ENCODE measurements at regions not wholly inside any gene's neighbourhood (a gene's known extent, or its start where the extent isn't known, plus 50 kb on each side); places are given as distances from the start of the nearest gene placed in this dataset.

DNA sequence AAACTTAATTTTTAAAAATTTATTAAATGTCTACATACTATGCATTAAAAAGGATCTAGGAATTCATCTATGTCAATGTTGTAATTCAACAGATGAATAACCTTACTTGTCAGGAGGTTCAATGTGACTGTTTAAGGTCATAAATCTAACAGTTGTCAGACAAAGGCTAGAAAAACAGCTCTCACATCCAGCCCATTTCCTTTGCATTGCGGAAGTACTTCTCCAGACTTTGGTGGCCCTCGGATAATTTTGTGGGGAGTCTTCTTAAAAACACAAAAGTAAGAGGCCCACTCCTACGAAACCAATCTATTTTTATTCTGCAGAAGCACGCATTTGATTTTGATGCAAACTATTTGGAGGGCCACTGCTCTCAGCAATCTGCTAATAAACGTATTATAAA, 122.6 kb upstream of the CHRM3 start:
- no peak for DNase-seq

- DNase-seq = no peak
Observed at GRCh38 chr1:239262538-239262937, 123.8 kb upstream of the CHRM3 start.

DNA sequence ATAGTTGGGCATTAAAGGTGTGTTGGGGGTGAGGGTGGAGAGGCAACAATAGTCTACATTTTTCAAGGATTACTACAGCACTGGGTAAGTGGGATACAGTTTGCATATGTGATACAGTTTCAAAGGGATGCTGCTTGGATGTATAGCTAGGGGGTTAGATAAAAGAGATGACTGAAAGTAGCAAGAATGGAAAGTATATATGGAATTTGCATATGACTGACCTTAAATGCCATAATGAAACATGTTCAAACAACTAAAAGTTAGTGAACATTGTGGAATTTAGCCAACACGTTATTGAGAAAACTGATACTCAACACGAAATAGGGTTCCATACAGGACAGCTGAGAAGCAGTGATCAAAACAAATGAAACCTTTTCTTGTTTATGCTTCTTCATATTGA, 124.8 kb upstream of the CHRM3 start:
- no peak for DNase-seq

DNA sequence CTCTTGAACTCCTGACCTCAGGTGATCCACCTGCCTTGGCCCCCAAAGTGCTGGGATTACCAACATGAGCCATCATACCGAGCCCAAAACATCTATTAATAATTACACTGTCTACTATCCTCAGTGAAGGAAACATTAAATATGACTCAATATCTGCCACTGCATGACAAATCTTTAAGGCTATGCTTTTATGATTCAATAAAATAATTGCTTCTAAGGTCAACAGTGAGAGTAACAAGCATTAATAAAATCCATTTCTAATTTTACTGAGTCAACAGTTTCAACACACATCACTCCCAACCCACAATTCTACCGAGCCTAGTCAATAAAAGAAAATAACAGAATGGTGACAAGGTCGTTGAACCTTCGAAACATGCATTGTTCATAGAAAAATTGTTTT, 125.5 kb upstream of the CHRM3 start:
- no peak for DNase-seq

DNA sequence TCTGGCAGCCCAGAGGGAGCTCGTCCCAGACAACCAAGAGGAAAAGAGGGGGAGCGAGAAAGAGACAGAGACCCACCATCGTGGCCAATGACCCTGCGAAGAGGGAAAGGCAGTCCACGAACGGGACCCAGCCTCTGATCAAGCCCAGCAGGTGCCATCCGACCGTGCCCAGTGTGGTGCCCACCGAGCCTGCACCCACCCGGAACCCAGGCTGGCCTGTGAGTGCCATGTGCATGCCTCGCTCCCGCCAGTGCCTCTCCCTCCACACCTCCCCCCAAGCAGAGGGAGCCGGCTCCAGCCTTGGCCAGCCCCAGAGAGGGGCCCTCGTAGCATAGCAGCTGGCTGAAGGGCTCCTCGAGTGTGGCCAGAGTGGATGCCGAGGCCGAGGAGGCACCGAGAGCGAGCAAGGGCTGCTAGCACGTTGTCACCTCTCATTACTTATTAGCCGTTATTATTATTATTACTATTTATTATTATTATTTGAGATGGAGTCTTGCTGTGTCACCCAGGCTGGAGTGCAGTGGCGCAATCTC, 130.7 kb upstream of the CHRM3 start:
- no peak for DNase-seq

- no peak for DNase-seq
Observed at GRCh38 chr1:239254999-239255398, 131.4 kb upstream of the CHRM3 start.

DNA sequence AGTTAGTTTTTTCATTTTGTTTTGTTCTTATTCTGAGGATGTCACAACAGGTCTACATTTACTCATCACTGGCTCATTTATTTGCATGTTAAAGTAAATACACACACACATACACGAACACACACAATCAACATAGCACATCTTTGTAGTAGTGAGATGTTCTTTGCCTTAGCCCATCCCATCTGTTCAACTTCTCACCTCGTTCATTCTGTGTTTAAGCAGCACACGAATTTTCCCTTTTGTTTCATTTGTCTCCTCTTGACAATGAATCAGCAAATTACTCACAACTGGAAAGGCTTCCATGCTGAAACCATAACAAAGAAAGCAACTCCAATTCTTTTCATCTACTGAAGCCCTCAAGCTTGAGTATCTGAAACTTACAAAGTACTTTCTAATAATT, 133.3 kb upstream of the CHRM3 start:
- DNase-seq = no peak

- no peak for DNase-seq
Observed at GRCh38 chr1:239250353-239251035, 135.9 kb upstream of the CHRM3 start.

DNA sequence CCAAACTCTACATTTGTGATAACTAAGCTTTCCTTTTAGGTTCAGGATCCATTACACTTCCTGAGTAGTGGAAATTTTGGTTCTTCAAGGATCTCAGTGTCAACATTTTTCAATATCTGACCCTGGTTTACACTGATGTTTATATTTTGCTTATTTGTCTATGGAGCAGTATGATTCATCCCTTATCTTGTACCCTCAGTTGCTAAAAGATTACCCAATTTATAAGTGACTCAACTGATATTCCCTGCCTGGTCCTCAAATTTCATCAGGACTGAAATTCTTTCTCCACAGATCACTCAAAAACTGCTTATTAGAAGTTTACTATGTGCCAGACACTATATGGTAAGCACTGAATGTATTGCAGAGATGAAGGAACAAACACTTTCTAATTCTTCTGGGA, 139.1 kb upstream of the CHRM3 start:
- no peak for DNase-seq

DNA sequence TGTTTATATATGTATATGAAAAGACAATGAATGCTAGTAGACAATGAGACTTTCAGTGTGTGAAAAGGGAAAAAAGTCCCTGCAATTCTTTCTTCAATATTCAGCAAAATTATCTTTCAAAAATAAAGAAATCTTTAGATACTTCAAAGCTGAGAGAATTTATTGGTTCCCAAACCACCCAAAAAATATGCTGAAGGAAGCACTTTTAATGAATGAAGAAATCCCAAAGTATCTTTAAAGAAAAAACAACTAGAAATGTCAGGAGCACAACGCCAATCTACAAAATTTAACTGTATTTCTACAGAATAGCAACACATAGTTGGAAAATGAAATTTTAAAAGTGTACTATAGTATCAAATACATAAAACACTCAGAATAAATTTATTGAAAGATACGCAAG, 142.3 kb upstream of the CHRM3 start:
- DNase-seq = no peak

GRCh38 chr1:239243006-239243405, 143.4 kb upstream of the CHRM3 start:
- no peak for DNase-seq

DNA sequence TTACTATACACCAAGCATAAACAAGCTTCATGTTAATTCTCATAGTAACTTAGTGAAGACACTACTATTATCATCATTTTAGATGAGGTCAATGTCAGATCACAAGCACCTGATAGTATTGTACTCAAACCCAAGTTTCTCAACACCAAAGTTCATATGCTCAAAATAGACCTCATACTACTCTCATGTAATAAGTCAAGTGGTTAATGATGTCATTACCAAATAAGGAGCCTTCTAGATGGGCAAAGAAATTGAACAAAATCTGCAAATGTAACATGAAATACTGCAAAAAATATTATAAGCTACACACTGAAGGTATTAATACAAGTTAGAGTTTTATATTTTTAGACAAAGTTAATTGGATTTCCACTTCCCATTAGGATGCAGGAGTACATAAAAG, 144.0 kb upstream of the CHRM3 start:
- no peak for DNase-seq

DNA sequence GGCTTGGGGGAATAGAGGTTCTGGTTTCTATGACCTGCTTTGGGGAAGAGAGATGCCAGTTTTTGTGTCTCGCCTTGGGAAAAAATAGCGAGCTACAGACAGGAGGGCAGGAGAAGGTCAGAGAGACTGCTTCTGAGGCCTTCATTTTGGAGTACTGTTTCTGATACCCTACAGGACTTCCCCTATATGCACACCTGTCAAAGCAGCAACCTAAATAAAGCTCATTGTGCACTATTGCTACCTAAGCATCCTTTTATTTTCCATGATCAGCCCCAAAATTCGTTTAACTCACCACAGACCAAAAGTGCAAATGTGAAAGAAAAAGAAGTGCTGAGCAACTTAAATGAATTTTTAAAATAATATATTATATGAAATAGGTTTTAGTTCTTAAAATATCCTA, 145.6 kb upstream of the CHRM3 start:
- DNase-seq = no peak

GRCh38 chr1:239239529-239239928, 146.8 kb upstream of the CHRM3 start:
- no peak for DNase-seq

- no peak for DNase-seq
Observed at GRCh38 chr1:239237912-239238311, 148.5 kb upstream of the CHRM3 start.

DNA sequence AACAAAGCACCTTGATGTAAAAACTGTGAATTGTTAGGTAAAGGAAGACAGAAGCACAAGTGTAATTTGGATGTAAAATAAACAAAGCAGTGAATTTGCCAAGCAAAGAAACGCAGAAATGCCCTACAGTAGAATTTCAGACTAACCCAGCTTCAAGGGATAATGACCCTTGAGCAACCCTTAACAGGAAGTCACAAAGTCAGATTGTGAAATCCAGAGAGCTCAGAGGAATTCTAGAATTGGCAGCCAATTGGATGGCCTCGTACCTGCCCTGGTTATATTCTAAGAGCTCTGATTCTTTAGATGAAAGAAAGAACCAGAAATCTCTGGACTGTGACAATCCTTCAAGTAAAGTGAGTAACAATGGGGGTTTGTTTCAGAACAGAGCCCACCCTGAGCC, 152.7 kb upstream of the CHRM3 start:
- DNase-seq = no peak

DNA sequence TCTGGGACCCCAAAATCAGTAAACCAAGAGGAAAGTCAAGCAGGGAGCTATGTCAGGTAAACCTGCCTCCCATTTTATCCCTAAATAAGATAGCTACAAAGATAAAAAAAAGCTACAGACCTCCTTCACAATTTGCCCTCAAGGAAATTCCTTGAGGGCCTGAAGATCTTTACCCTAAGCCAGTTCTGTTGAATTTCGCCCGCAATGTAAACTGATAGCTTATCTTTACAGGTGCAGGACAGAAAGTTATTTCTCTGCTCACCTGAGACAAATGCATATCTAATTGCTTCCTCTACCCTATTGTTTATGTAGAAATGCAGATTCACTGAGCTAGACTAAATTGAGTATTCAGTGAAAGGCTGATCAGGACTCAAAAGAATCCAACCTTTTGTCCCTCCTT, 153.4 kb upstream of the CHRM3 start:
- no peak for DNase-seq

GRCh38 chr1:239228451-239228850, 157.9 kb upstream of the CHRM3 start:
- no peak for DNase-seq

GRCh38 chr1:239225396-239225795, 161.0 kb upstream of the CHRM3 start:
- DNase-seq = no peak

DNA sequence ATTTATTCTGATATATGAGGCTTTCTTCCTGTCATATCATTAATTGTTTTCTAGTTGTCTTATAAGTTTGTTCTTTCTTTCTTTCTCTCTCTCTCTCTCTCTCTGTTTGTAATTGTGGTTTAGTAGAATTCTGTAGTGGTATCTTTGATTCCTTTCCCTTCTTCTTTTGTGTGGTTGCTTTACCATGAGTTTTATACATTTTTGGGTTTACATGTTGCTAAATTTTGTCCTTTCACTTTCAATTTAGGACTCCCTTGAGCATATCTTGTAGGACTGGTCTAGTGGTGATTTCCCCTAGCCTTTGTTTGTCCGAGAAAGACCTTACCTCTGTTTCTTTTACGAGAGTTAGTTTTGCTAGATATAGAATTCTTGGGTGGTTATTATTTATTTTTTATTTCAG, 162.3 kb upstream of the CHRM3 start:
- no peak for DNase-seq

- no peak for DNase-seq
Observed at GRCh38 chr1:239222999-239223398, 163.4 kb upstream of the CHRM3 start.

DNA sequence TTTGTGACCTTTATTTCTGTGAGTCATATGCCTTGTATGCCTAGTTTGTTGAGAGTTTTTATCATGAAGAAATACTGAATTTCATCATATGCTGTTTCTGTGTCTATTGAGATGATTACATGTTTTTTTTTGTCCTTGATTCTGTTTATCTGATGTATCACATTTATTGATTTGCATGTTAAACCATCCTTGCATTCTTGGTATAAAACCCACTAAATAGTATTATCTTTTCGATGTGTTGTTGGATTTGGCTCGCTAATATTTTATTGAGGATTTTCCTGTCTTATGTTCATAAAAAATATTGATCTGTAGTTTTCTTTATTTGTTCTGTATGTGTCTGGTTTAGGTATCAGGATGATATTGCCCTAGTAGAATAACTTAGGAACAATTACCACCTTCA, 164.7 kb upstream of the CHRM3 start:
- DNase-seq = no peak

DNA sequence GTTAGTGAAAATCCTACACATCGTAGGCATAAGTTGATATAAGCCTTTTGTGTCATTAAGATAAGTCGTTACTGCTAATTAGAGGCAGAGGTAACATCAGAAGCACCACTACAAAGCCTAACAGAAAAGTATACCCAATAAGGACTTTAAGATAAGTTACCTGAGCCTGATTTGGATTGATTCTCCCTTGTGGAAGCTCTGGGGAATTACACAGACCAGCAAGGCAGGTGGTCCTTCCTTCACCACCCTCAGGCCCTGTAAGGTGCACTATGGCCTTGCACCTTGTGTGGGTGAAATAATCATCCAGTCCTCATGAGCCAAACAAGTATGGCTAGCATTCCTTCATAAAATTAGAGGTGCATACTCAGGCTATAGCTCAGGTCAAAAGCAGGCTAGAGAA, 166.7 kb upstream of the CHRM3 start:
- no peak for DNase-seq

- no peak for DNase-seq
Observed at GRCh38 chr1:239218301-239218700, 168.1 kb upstream of the CHRM3 start.

GRCh38 chr1:239212811-239213220, 173.6 kb upstream of the CHRM3 start:
- DNase-seq = no peak

All from activated CD4-positive, alpha-beta T cell treated with anti-CD3 and anti-CD28 coated beads, Interleukin-2, Interleukin-6, amounts not matched to agents 100 ng/mL and 50 ng/mL, durations not matched to agents 16 hours and 8 hours (primary cell).